GM12892 (cell line): ENCODE measurements at regions not wholly inside any gene's neighbourhood (a gene's known extent, or its start where the extent isn't known, plus 50 kb on each side); places are given as distances from the start of the nearest gene placed in this dataset.

Source experiments
- POLR2A ChIP-seq: IDR thresholded peaks from 2 replicates; pipeline ENCODE4 v1.6.1; 2011; ENCODE audit warnings: low read depth, low read length, control low read depth
- POLR2AphosphoS5 ChIP-seq: IDR thresholded peaks from 2 replicates; pipeline ENCODE4 v1.6.1; 2011; ENCODE audit warnings: low read depth, low read length, control low read depth
- TAF1 ChIP-seq: IDR thresholded peaks from 2 replicates; pipeline ENCODE4 v1.6.1; 2011; ENCODE audit warnings: low read depth, mild to moderate bottlenecking, control low read depth, low read length, borderline replicate concordance

DNA sequence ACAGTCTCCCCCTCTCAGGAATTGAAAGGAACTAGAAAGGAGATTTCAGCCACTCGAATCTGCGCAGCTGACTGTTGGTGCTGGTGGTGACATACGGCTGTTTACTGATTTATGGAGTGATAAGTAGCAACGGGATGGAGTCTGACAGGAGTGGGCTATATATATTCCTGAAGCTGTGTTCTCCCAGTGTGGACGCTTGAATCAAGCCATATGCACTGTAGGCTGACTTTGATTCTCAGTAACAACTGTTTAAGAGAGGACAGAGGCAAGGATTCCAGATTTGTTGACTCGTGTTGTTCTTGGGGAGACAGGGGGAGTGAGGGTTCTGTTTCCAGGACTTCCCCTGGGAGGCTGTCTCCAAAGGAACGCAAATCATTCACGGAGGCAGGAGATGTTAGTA lies 260.1 kb upstream of the AUTS2 start:
- TF ChIP-seq POLR2AphosphoS5 (no peak), POLR2A (no peak), TAF1 (no peak)
